ENCODE measurements at regions not wholly inside any gene's neighbourhood (a gene's known extent, or its start where the extent isn't known, plus 50 kb on each side); places are given as distances from the start of the nearest gene placed in this dataset.

DNA sequence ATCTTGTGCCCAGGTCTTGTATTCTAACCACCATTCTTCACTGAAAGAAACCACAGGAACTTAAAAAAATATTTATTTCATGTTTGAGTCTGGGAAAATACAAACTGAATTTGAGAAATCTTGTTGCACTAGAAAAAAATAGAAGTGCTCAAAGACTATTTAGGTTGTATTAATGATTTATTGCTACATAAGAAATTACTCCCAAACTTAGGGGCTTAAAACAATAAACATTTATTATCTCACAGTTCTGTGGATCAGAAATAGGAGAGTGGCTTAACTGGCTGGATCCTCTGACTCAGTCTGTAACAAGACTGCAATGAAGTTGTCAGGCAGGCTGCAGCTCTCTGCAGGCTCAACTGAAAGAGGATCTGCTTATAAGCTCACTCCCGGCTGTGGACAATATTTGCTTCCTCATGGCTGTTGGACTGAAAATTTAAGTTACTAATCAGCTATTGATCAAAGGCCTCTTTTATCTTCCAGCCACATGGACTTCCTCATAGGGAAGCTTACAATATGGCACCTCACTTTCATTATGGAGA is 295.4 kb upstream of the FAM241A start:
- WGBS, 3 donors, result 54 to 70% (median 58%) methylated on average over 1 of the region's 1 CpG
- DNase-seq, result no peak
- no peaks in the 10 kb centered on the region for H3K27me3 ChIP-seq
- H3K4me1 ChIP-seq (ENCODE audit: insufficient read depth), result no peaks in the 10 kb centered on the region
- intact Hi-C loops (cut with DNase I), result no loop called here
- H3K27ac ChIP-seq, result no peak overlapping the region
- no peaks in the 10 kb centered on the region for H3K36me3 ChIP-seq
- H3K9me3 ChIP-seq, result no peaks in the 10 kb centered on the region
- no peak overlapping the region for H3K4me3 ChIP-seq
- TF ChIP-seq POLR2A (IDR thresholded peaks at IDR 0.05), result no peak
- TF ChIP-seq, protein P1, sequence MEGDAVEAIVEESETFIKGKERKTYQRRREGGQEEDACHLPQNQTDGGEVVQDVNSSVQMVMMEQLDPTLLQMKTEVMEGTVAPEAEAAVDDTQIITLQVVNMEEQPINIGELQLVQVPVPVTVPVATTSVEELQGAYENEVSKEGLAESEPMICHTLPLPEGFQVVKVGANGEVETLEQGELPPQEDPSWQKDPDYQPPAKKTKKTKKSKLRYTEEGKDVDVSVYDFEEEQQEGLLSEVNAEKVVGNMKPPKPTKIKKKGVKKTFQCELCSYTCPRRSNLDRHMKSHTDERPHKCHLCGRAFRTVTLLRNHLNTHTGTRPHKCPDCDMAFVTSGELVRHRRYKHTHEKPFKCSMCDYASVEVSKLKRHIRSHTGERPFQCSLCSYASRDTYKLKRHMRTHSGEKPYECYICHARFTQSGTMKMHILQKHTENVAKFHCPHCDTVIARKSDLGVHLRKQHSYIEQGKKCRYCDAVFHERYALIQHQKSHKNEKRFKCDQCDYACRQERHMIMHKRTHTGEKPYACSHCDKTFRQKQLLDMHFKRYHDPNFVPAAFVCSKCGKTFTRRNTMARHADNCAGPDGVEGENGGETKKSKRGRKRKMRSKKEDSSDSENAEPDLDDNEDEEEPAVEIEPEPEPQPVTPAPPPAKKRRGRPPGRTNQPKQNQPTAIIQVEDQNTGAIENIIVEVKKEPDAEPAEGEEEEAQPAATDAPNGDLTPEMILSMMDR (IDR thresholded peaks at IDR 0.05), result no peak
- TF ChIP-seq EP300 (IDR thresholded peaks at IDR 0.05), result no peak

DNA sequence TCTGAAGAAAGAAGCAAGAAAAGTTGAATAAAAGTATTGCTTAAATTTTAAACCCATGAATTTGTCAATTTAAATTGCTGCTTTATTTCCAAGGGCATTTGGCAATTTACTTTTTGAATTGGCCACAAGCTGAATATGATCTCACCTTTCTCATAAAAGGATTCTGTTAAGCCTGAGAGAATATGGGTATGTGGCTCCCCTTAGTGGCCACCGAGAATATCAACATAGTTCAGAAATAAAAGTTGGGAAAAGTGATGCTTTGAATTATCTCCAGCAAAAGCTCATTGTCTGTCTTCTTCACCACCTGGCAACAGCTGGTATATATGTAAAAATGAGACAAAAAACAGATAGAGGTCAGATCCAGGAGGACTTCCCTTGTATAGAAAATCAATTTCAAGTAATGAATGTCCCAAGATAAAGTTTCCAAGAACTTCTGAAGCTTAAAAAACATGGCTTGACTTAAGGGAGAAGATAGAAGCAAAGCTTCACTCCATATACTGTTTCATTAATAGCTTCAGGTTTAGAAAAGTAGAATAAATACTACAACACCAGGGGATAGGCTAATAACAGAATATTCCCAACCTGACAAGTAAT is 290.7 kb upstream of the FAM241A start:
- intact Hi-C loops (cut with DNase I), result no loop called here
- 0% methylated on average over 1 of the region's 1 CpG for WGBS, 3 donors
- DNase-seq, result no peak

DNA sequence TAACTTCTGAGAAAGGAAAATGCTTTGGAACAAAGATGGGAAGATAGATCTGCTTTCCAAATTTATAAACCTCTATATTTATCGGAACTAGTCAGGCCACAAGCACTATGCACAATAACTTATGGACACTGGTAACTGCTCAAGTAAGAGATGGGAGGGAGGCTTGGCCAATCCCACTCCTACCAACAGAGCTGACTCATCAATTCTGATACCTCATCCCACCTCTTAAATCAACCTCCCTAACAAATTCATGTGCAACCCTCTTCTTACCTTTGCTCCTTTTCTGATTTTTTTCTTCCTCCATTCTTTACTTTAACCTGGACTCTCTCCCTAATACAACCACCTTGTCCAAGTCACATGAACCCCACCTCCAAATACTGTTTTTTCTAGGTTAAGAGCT is 289.9 kb upstream of the FAM241A start:
- H3K4me1 ChIP-seq (ENCODE audit: insufficient read depth), result no peaks in the 10 kb centered on the region
- intact Hi-C loops (cut with DNase I), result no loop called here
- no peak overlapping the region for H3K27ac ChIP-seq
- no peaks in the 10 kb centered on the region for H3K27me3 ChIP-seq
- WGBS, 3 donors, result 62 to 75% (median 67%) methylated on average over 1 of the region's 1 CpG
- TF ChIP-seq EP300 (IDR thresholded peaks at IDR 0.05) (no peak), POLR2A (IDR thresholded peaks at IDR 0.05) (no peak)
- TF ChIP-seq, protein P1 (IDR thresholded peaks at IDR 0.05), result no peak
- no peaks in the 10 kb centered on the region for H3K36me3 ChIP-seq
- no peak for DNase-seq
- H3K9me3 ChIP-seq, result no peaks in the 10 kb centered on the region
- H3K4me3 ChIP-seq, result no peak overlapping the region

More for the DNA sequence above, 290.7 kb upstream of the FAM241A start:
- no peaks in the 10 kb centered on the region for H3K36me3 ChIP-seq
- no peak overlapping the region for H3K4me3 ChIP-seq
- no peaks in the 10 kb centered on the region for H3K4me1 ChIP-seq (ENCODE audit: insufficient read depth)
- H3K27me3 ChIP-seq, result no peaks in the 10 kb centered on the region
- no peak overlapping the region for H3K27ac ChIP-seq
- no peaks in the 10 kb centered on the region for H3K9me3 ChIP-seq
- TF ChIP-seq EP300 (IDR thresholded peaks at IDR 0.05) (no peak), POLR2A (IDR thresholded peaks at IDR 0.05) (no peak)
- TF ChIP-seq, protein P1 (IDR thresholded peaks at IDR 0.05), result no peak

DNA sequence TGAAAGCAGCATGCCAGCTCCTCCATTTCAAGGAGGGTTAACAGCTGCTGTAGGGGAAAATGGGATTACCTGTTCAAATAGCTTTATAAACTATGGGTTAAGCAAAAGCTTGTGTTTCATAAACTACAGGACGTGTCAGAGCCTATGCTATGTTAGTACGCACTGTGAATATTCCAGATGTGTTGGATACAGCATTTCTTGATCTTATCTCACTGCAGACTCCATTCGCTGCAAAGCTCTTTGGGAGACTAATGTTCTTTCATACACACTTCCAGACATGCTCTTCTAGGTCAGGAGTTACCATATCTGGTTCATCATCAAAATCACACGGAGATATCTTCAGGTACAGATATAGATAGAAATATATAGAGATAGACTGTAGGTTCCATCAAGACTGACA is 281.2 kb upstream of the FAM241A start:
- intact Hi-C loops (cut with DNase I), result no loop called here
- Histone ChIP-seq H3K36me3 (no peaks in the 10 kb centered on the region), H3K4me1 (ENCODE audit: insufficient read depth) (no peaks in the 10 kb centered on the region), H3K4me3 (no peak overlapping the region), H3K27ac (no peak overlapping the region), H3K27me3 (no peaks in the 10 kb centered on the region), H3K9me3 (no peaks in the 10 kb centered on the region)
- TF ChIP-seq, protein P1 (IDR thresholded peaks at IDR 0.05), result no peak
- TF ChIP-seq EP300 (IDR thresholded peaks at IDR 0.05), result no peak
- no peak for TF ChIP-seq POLR2A (IDR thresholded peaks at IDR 0.05)
- DNase-seq, result no peak
- 60 to 82% (median 62%) methylated on average over 4 of the region's 4 CpGs for WGBS, 3 donors
